GM23338 (cell line): ENCODE measurements at regions not wholly inside any gene's neighbourhood (a gene's known extent, or its start where the extent isn't known, plus 50 kb on each side); places are given as distances from the start of the nearest gene placed in this dataset.

ENCODE experiments used
- CREB1 ChIP-seq: fragments of 250-450 bp; sonication (Bioruptor Pico); IDR thresholded peaks from 2 replicates; pipeline ENCODE4 v1.5.0; 2020; ENCODE audit warnings: low read depth, mild to moderate bottlenecking, moderate library complexity
- ETS1 ChIP-seq: IDR thresholded peaks from 2 replicates; pipeline ENCODE4 v1.6.1; 2016; ENCODE audit warnings: antibody characterized with exemption
- EZH2 ChIP-seq: fragments of 200-600 bp; sonication (generic); IDR thresholded peaks from one replicate; pipeline ENCODE4 v1.8.0; 2017; ENCODE audit warnings: antibody characterized with exemption, mild to moderate bottlenecking, low read depth; ENCODE audit not compliant: unreplicated experiment
- EZH2phosphoT487 ChIP-seq: fragments of 200-600 bp; sonication (generic); IDR thresholded peaks from one replicate; pipeline ENCODE4 v1.8.1; 2018; ENCODE audit warnings: antibody characterized with exemption; ENCODE audit not compliant: unreplicated experiment
- JUNB ChIP-seq: IDR thresholded peaks from one replicate; pipeline ENCODE4 v1.6.1; 2016; ENCODE audit warnings: antibody characterized with exemption; ENCODE audit not compliant: unreplicated experiment
- POLR2AphosphoS5 ChIP-seq: IDR thresholded peaks from 2 replicates; pipeline ENCODE4 v1.6.1; 2016; ENCODE audit warnings: antibody characterized with exemption, low read depth
- TF ChIP-seq, protein P1 (sequence below), 2 experiments: fragments of 200-600 bp in 1 of 2; sonication (generic) in 1 of 2; conservative IDR thresholded peaks; 2 replicates each; pipeline versions ENCODE4 v1.5.1 to v1.6.1; 2016 to 2017; ENCODE audit warnings: antibody characterized with exemption in 2 of 2, low read depth in 2 of 2, mild to moderate bottlenecking in 2 of 2, moderate library complexity in 1 of 2
- TF ChIP-seq, protein P2 (sequence below): IDR thresholded peaks from one replicate; pipeline ENCODE4 v1.6.1; 2018; ENCODE audit warnings: antibody characterized with exemption; ENCODE audit not compliant: unreplicated experiment

DNA sequence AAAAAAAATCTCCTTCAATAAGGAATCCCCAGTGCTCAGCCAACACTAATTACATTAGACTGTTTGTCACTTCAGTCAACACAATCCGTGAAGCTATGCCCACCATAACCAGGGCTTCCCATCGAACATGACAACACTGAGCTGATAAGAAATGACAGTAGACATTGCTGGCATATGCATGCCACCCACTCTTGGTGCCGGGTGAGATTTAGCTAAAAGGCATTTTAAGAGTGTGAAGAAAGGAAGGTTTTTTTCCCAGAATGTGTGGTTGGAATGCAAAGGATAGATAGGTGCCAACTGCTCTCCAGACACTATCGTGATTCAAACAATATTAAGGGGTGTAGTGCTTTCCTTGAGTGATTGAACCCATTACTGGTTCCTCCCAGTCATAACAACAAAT lies 344.0 kb upstream of the LMCD1 start:
- TF ChIP-seq, protein P1, sequence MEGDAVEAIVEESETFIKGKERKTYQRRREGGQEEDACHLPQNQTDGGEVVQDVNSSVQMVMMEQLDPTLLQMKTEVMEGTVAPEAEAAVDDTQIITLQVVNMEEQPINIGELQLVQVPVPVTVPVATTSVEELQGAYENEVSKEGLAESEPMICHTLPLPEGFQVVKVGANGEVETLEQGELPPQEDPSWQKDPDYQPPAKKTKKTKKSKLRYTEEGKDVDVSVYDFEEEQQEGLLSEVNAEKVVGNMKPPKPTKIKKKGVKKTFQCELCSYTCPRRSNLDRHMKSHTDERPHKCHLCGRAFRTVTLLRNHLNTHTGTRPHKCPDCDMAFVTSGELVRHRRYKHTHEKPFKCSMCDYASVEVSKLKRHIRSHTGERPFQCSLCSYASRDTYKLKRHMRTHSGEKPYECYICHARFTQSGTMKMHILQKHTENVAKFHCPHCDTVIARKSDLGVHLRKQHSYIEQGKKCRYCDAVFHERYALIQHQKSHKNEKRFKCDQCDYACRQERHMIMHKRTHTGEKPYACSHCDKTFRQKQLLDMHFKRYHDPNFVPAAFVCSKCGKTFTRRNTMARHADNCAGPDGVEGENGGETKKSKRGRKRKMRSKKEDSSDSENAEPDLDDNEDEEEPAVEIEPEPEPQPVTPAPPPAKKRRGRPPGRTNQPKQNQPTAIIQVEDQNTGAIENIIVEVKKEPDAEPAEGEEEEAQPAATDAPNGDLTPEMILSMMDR (conservative IDR thresholded peaks at IDR 0.05; ENCODE audit: low read depth in 2 of 2), result no peak
- TF ChIP-seq CREB1 (CRISPR knock-in tag) (no peak), POLR2AphosphoS5 (no peak), EZH2 (no peak), JUNB (no peak), ETS1 (no peak), EZH2phosphoT487 (no peak)
- TF ChIP-seq, protein P2, sequence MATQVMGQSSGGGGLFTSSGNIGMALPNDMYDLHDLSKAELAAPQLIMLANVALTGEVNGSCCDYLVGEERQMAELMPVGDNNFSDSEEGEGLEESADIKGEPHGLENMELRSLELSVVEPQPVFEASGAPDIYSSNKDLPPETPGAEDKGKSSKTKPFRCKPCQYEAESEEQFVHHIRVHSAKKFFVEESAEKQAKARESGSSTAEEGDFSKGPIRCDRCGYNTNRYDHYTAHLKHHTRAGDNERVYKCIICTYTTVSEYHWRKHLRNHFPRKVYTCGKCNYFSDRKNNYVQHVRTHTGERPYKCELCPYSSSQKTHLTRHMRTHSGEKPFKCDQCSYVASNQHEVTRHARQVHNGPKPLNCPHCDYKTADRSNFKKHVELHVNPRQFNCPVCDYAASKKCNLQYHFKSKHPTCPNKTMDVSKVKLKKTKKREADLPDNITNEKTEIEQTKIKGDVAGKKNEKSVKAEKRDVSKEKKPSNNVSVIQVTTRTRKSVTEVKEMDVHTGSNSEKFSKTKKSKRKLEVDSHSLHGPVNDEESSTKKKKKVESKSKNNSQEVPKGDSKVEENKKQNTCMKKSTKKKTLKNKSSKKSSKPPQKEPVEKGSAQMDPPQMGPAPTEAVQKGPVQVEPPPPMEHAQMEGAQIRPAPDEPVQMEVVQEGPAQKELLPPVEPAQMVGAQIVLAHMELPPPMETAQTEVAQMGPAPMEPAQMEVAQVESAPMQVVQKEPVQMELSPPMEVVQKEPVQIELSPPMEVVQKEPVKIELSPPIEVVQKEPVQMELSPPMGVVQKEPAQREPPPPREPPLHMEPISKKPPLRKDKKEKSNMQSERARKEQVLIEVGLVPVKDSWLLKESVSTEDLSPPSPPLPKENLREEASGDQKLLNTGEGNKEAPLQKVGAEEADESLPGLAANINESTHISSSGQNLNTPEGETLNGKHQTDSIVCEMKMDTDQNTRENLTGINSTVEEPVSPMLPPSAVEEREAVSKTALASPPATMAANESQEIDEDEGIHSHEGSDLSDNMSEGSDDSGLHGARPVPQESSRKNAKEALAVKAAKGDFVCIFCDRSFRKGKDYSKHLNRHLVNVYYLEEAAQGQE, result no peak
